ENCODE measurements at regions not wholly inside any gene's neighbourhood (a gene's known extent, or its start where the extent isn't known, plus 50 kb on each side); places are given as distances from the start of the nearest gene placed in this dataset.

GRCh38 chr4:183837222-183837621, 67.9 kb upstream of the STOX2 start:
- POLR2A ChIA-PET, result no interaction called here
- H3K4me1 ChIP-seq (ENCODE audit: control insufficient read depth, insufficient read depth, low read length), result no peaks in the 10 kb centered on the region; the same call in 1 of the 2 replicates
- intact Hi-C loops (cut with micrococcal nuclease; ENCODE audit: unreplicated experiment) (no loop called here), in situ Hi-C loops (cut with HindIII; ENCODE audit: low pct_unique_long_range_greater_than_20kb, low sequenced_read_pairs) (no loop called here)
- ATAC-seq (no peak), DNase-seq (ENCODE audit: low read depth, low spot score) (no peak)
- no peaks in the 10 kb centered on the region for H3K27me3 ChIP-seq (ENCODE audit: control insufficient read depth, insufficient read depth, low read length)
- H3K36me3 ChIP-seq (ENCODE audit: control insufficient read depth, insufficient read depth, low read length), result no peaks in the 10 kb centered on the region
- no peak overlapping the region for H3K27ac ChIP-seq (ENCODE audit: low read length)
- no peak overlapping the region for H3K4me3 ChIP-seq (ENCODE audit: low read depth in 2 of 2, low read length in 2 of 2)
- no TSS peak for BruUV-seq (replicated peaks)
- H3K9me3 ChIP-seq (ENCODE audit: control insufficient read depth, insufficient read depth, low read depth, low read length), result no peaks in the 10 kb centered on the region
- CTCF ChIA-PET, result no interaction called here
- TF ChIP-seq CTCF (IDR thresholded peaks at IDR 0.05), result no peak
- TF ChIP-seq SIN3A (IDR thresholded peaks at IDR 0.05; ENCODE audit: borderline replicate concordance, insufficient read depth, low read depth, low read length), result no peak
- no peak for TF ChIP-seq POLR2AphosphoS5 (IDR thresholded peaks at IDR 0.05; ENCODE audit: low read depth, low read length)
- TF ChIP-seq TCF7L2 (IDR thresholded peaks at IDR 0.05; ENCODE audit: low read depth, low read length), result no peak
- TF ChIP-seq REST (IDR thresholded peaks at IDR 0.05; ENCODE audit: insufficient read depth in 1 of 2, low read depth in 2 of 2, low read length in 1 of 2), result no peak

- peak; percentile 60 for ATAC-seq
- in situ Hi-C loops (cut with HindIII; ENCODE audit: low pct_unique_long_range_greater_than_20kb, low sequenced_read_pairs), result no loop called here
These were observed 66.0 kb upstream of the STOX2 start for GRCh38 chr4:183838987-183839712.

More at GRCh38 chr4:183838987-183839712, 66.0 kb upstream of the STOX2 start:
- H3K4me1 ChIP-seq (ENCODE audit: control insufficient read depth, insufficient read depth, low read length), result no peaks in the 10 kb centered on the region; the same call in 1 of the 2 replicates
- ChIA-PET CTCF (no interaction called here), POLR2A (no interaction called here)
- H3K4me3 ChIP-seq (ENCODE audit: low read depth in 2 of 2, low read length in 2 of 2), result no peak overlapping the region
- BruUV-seq (replicated peaks), result no TSS peak
- H3K9me3 ChIP-seq (ENCODE audit: control insufficient read depth, insufficient read depth, low read depth, low read length), result no peaks in the 10 kb centered on the region
- H3K27ac ChIP-seq (ENCODE audit: low read length), result no peak overlapping the region
- no peaks in the 10 kb centered on the region for H3K36me3 ChIP-seq (ENCODE audit: control insufficient read depth, insufficient read depth, low read length)
- H3K27me3 ChIP-seq (ENCODE audit: control insufficient read depth, insufficient read depth, low read length), result no peaks in the 10 kb centered on the region
- intact Hi-C loops (cut with micrococcal nuclease; ENCODE audit: unreplicated experiment), result loop anchor here (1.0 kb wide), 1 partner anchor 261 kb away; no protein-coding TSS in a partner anchor
- no peak for TF ChIP-seq SIN3A (IDR thresholded peaks at IDR 0.05; ENCODE audit: borderline replicate concordance, insufficient read depth, low read depth, low read length)
- peak; percentile 9 for TF ChIP-seq CTCF (IDR thresholded peaks at IDR 0.05)
- TF ChIP-seq REST (IDR thresholded peaks at IDR 0.05; ENCODE audit: insufficient read depth in 1 of 2, low read depth in 2 of 2, low read length in 1 of 2), result no peak
- no peak for DNase-seq (ENCODE audit: low read depth, low spot score)
